HL-60 (cell line): ENCODE measurements at regions not wholly inside any gene's neighbourhood (a gene's known extent, or its start where the extent isn't known, plus 50 kb on each side); places are given as distances from the start of the nearest gene placed in this dataset.

Source experiments
- CTCF ChIP-seq: IDR thresholded peaks from one replicate; pipeline ENCODE4 v1.5.1; 2011; ENCODE audit warnings: low read length, control low read depth, inconsistent platforms; ENCODE audit not compliant: insufficient read depth
- POLR2AphosphoS5 ChIP-seq: IDR thresholded peaks from 2 replicates; pipeline ENCODE4 v1.6.1; 2012; ENCODE audit warnings: low read depth
- REST ChIP-seq: IDR thresholded peaks from 2 replicates; pipeline ENCODE4 v1.6.1; 2012; ENCODE audit warnings: low read depth; ENCODE audit not compliant: insufficient replicate concordance
- SPI1 ChIP-seq: IDR thresholded peaks from 2 replicates; pipeline ENCODE4 v1.6.1; 2012; ENCODE audit warnings: low read depth, mild to moderate bottlenecking, borderline replicate concordance

GRCh38 chr10:35889226-35889625 is 247.1 kb upstream of the FZD8 start:
- TF ChIP-seq CTCF (no peak), SPI1 (no peak), REST (no peak), POLR2AphosphoS5 (no peak)
